HCT116 (cell line): ENCODE measurements at regions not wholly inside any gene's neighbourhood (a gene's known extent, or its start where the extent isn't known, plus 50 kb on each side); places are given as distances from the start of the nearest gene placed in this dataset.

Experiments used
- EZH2 ChIP-seq: fragments of 200-600 bp; sonication (generic); IDR thresholded peaks from 2 replicates; pipeline ENCODE4 v1.6.1; 2017; ENCODE audit warnings: antibody characterized with exemption, mixed run types
- EZH2phosphoT487 ChIP-seq: fragments of 200-600 bp; IDR thresholded peaks from 2 replicates; pipeline ENCODE4 v1.6.1; 2018; ENCODE audit warnings: antibody characterized with exemption, borderline replicate concordance
- RAD21 ChIP-seq: IDR thresholded peaks from 2 replicates; pipeline ENCODE4 v1.6.1; 2012; ENCODE audit warnings: low read depth, mild to moderate bottlenecking

DNA sequence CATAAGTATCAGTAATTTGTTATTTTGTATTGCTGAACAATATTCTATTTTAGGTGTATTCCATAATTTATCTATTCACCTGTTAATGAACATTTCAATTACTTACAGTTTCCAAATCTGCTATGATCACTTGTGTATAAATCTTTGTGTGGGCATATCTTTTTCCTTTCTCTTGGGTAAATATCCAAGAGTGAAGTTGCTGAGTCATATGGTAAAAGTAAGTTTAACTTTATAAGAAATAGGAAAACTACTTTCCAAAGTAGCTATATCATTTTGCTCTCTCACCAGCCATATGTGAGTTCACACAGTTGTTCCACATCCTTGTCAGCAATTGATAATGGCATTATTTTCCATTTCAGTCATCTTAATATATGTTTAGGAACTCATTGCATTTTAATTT is 66.6 kb upstream of the KITLG start:
- TF ChIP-seq EZH2 (no peak), EZH2phosphoT487 (no peak), RAD21 (no peak)
